Fibroblast of villous mesenchyme (primary cell): ENCODE measurements at regions not wholly inside any gene's neighbourhood (a gene's known extent, or its start where the extent isn't known, plus 50 kb on each side); places are given as distances from the start of the nearest gene placed in this dataset.

Experiments used
- DNase-seq: peaks from one replicate; pipeline ENCODE4 v3.0.0-alpha.2; 2010; ENCODE audit warnings: low read depth
- H3K4me3 ChIP-seq: 2 replicates; pipeline ENCODE4 v1.5.1; 2011; ENCODE audit warnings: low read depth, mild to moderate bottlenecking, low read length
- TF ChIP-seq, protein P1 (sequence below): IDR thresholded peaks from 2 replicates; pipeline ENCODE4 v1.5.1; 2012; ENCODE audit warnings: low read depth, mild to moderate bottlenecking, low read length; ENCODE audit not compliant: insufficient read depth

- TF ChIP-seq, protein P1, sequence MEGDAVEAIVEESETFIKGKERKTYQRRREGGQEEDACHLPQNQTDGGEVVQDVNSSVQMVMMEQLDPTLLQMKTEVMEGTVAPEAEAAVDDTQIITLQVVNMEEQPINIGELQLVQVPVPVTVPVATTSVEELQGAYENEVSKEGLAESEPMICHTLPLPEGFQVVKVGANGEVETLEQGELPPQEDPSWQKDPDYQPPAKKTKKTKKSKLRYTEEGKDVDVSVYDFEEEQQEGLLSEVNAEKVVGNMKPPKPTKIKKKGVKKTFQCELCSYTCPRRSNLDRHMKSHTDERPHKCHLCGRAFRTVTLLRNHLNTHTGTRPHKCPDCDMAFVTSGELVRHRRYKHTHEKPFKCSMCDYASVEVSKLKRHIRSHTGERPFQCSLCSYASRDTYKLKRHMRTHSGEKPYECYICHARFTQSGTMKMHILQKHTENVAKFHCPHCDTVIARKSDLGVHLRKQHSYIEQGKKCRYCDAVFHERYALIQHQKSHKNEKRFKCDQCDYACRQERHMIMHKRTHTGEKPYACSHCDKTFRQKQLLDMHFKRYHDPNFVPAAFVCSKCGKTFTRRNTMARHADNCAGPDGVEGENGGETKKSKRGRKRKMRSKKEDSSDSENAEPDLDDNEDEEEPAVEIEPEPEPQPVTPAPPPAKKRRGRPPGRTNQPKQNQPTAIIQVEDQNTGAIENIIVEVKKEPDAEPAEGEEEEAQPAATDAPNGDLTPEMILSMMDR, result no peak
- H3K4me3 ChIP-seq, result no peak overlapping the region
- DNase-seq, result no peak
Measured at GRCh38 chr20:10812759-10813327, 139.0 kb upstream of the JAG1 start.

GRCh38 chr20:10823585-10823984 is 149.8 kb upstream of the JAG1 start:
- TF ChIP-seq, protein P1, result no peak
- no peak for DNase-seq
- no peak overlapping the region for H3K4me3 ChIP-seq

- TF ChIP-seq, protein P1, result no peak
- no peak overlapping the region for H3K4me3 ChIP-seq
- DNase-seq, result no peak
Measured at GRCh38 chr20:10824750-10825500, 151.1 kb upstream of the JAG1 start.

DNA sequence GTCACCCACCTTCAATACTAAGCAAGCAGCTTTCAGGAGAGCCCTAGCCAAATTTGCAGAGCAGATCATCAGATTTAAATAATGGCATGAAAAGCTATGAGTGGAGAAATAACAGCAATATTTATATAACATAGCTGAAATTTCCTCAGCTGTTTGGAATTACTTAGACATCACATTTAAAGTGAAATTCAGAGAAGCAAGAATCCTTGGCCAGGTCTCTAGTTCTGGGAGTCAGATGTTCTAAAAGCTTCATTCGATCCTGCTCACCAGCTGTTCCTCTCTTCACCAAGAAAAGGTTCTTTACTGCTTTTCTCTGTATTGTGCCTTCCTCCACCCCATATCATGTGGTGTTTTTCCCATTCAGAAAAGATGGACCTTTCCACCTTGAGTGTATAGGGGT is 152.3 kb upstream of the JAG1 start:
- DNase-seq, result no peak
- TF ChIP-seq, protein P1, result no peak
- no peak overlapping the region for H3K4me3 ChIP-seq

- TF ChIP-seq, protein P1, result no peak
- DNase-seq, result no peak
- no peak overlapping the region for H3K4me3 ChIP-seq
Measured at GRCh38 chr20:10828180-10828579, 154.4 kb upstream of the JAG1 start.

GRCh38 chr20:10832141-10832540 is 158.3 kb upstream of the JAG1 start:
- TF ChIP-seq, protein P1, result no peak
- H3K4me3 ChIP-seq, result no peak overlapping the region
- no peak for DNase-seq
